ENCODE measurements at regions not wholly inside any gene's neighbourhood (a gene's known extent, or its start where the extent isn't known, plus 50 kb on each side); places are given as distances from the start of the nearest gene placed in this dataset.
A peak's percentile ranks its signal among the peaks of the same experiment; 100 is the strongest.

DNA sequence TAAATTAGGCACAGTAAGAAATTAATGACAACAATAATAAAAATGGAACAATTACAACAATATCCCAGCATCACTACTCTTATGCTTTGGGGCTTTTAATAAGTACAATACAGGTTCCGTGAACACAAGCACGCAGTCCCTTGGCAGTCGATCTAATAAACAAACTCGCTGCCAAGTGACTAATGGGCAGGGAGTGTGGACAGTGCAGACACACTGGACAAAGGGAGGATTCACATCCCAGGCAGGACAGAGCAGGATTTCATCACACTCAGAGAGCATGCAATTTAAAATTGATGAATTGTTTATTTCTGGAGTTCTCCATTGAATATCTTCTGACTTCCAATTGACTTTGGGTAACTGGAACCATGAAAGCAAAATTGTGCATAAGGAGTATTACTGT lies 524.1 kb upstream of the CFAP20DC start:
- no peak for TF ChIP-seq EP300 (IDR thresholded peaks at IDR 0.05)
- TF ChIP-seq, protein P1, sequence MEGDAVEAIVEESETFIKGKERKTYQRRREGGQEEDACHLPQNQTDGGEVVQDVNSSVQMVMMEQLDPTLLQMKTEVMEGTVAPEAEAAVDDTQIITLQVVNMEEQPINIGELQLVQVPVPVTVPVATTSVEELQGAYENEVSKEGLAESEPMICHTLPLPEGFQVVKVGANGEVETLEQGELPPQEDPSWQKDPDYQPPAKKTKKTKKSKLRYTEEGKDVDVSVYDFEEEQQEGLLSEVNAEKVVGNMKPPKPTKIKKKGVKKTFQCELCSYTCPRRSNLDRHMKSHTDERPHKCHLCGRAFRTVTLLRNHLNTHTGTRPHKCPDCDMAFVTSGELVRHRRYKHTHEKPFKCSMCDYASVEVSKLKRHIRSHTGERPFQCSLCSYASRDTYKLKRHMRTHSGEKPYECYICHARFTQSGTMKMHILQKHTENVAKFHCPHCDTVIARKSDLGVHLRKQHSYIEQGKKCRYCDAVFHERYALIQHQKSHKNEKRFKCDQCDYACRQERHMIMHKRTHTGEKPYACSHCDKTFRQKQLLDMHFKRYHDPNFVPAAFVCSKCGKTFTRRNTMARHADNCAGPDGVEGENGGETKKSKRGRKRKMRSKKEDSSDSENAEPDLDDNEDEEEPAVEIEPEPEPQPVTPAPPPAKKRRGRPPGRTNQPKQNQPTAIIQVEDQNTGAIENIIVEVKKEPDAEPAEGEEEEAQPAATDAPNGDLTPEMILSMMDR (IDR thresholded peaks at IDR 0.05) = no peak
- no peak for TF ChIP-seq POLR2A (IDR thresholded peaks at IDR 0.05)
- TF ChIP-seq POLR2AphosphoS5 (IDR thresholded peaks at IDR 0.05) = peak in 1 of 2 donors; percentile 53
